ENCODE measurements at regions not wholly inside any gene's neighbourhood (a gene's known extent, or its start where the extent isn't known, plus 50 kb on each side); places are given as distances from the start of the nearest gene placed in this dataset.

GRCh38 chr14:100955201-100955600, 51.7 kb upstream of the RTL1 start:
- DNase-seq (ENCODE audit: low read depth): no peak

- no peak for DNase-seq (ENCODE audit: low read depth)
Measured at GRCh38 chr14:100962494-100962893, 59.0 kb upstream of the RTL1 start.

- DNase-seq (ENCODE audit: low read depth): no peak
Measured at GRCh38 chr14:100965296-100965695, 61.8 kb upstream of the RTL1 start.

GRCh38 chr14:100967178-100967577, 63.7 kb upstream of the RTL1 start:
- DNase-seq (ENCODE audit: low read depth): no peak

GRCh38 chr14:100967930-100968329, 64.4 kb upstream of the RTL1 start:
- no peak for DNase-seq (ENCODE audit: low read depth)

GRCh38 chr14:100972118-100972897, 68.8 kb upstream of the RTL1 start:
- DNase-seq (ENCODE audit: low read depth): no peak

- no peak for DNase-seq (ENCODE audit: low read depth)
Measured at GRCh38 chr14:100975671-100976070, 72.1 kb upstream of the RTL1 start.

- no peak for DNase-seq (ENCODE audit: low read depth)
Measured at GRCh38 chr14:100979079-100979478, 75.6 kb upstream of the RTL1 start.

GRCh38 chr14:100979780-100980179, 76.3 kb upstream of the RTL1 start:
- no peak for DNase-seq (ENCODE audit: low read depth)

- DNase-seq (ENCODE audit: low read depth): no peak
Measured at GRCh38 chr14:100980823-100981222, 77.3 kb upstream of the RTL1 start.

- no peak for DNase-seq (ENCODE audit: low read depth)
Measured at GRCh38 chr14:100981809-100982208, 78.3 kb upstream of the RTL1 start.

- no peak for DNase-seq (ENCODE audit: low read depth)
Measured at GRCh38 chr14:100982353-100982752, 78.8 kb upstream of the RTL1 start.

- no peak for DNase-seq (ENCODE audit: low read depth)
Measured at GRCh38 chr14:100982762-100983161, 79.2 kb upstream of the RTL1 start.

- DNase-seq (ENCODE audit: low read depth): no peak
Measured at GRCh38 chr14:100983710-100984109, 80.2 kb upstream of the RTL1 start.

- DNase-seq (ENCODE audit: low read depth): no peak
Measured at GRCh38 chr14:100988011-100988410, 84.5 kb upstream of the RTL1 start.

- DNase-seq (ENCODE audit: low read depth): no peak
Measured at GRCh38 chr14:100988411-100988900, 84.9 kb upstream of the RTL1 start.

- no peak for DNase-seq (ENCODE audit: low read depth)
Measured at GRCh38 chr14:100988956-100989355, 85.4 kb upstream of the RTL1 start.

- no peak for DNase-seq (ENCODE audit: low read depth)
Measured at GRCh38 chr14:100989924-100990323, 86.4 kb upstream of the RTL1 start.

- no peak for DNase-seq (ENCODE audit: low read depth)
Measured at GRCh38 chr14:100994082-100994481, 90.6 kb upstream of the RTL1 start.

- DNase-seq (ENCODE audit: low read depth): no peak
Measured at GRCh38 chr14:100994756-100995330, 91.3 kb upstream of the RTL1 start.

- no peak for DNase-seq (ENCODE audit: low read depth)
Measured at GRCh38 chr14:101000711-101001250, 97.3 kb upstream of the RTL1 start.

GRCh38 chr14:101001311-101002069, 98.0 kb upstream of the RTL1 start:
- DNase-seq (ENCODE audit: low read depth): no peak

GRCh38 chr14:101002738-101003137, 99.2 kb upstream of the RTL1 start:
- DNase-seq (ENCODE audit: low read depth): no peak
